HUES6 (cell line): ENCODE measurements at regions not wholly inside any gene's neighbourhood (a gene's known extent, or its start where the extent isn't known, plus 50 kb on each side); places are given as distances from the start of the nearest gene placed in this dataset.

ENCODE experiments used
- H3K27ac ChIP-seq: 2 replicates; pipeline ENCODE4 v1.7.0; 2013; ENCODE audit warnings: low read depth, mild to moderate bottlenecking, low read length, inconsistent platforms
- H3K27me3 ChIP-seq: 2 replicates; pipeline ENCODE4 v1.6.1; 2013; ENCODE audit warnings: low read length; ENCODE audit not compliant: control insufficient read depth, insufficient read depth
- H3K36me3 ChIP-seq: 2 replicates; pipeline ENCODE4 v1.6.1; 2013; ENCODE audit warnings: low read length; ENCODE audit not compliant: control insufficient read depth, insufficient read depth
- H3K4me1 ChIP-seq: 2 replicates; pipeline ENCODE4 v1.6.1; 2013; ENCODE audit warnings: low read length; ENCODE audit not compliant: control insufficient read depth, insufficient read depth
- H3K4me3 ChIP-seq: 2 replicates; pipeline ENCODE4 v1.5.1; 2013; ENCODE audit warnings: low read depth, low read length
- H3K9ac ChIP-seq: one replicate; pipeline ENCODE4 v1.6.1; 2013; ENCODE audit warnings: mild to moderate bottlenecking, low read length
- H3K9me3 ChIP-seq: 2 replicates; pipeline ENCODE4 v1.6.1; 2013; ENCODE audit warnings: low read depth, low read length; ENCODE audit not compliant: control insufficient read depth, insufficient read depth

GRCh38 chr2:57842531-57842930 is 204.1 kb upstream of the VRK2 start:
- no peaks in the 10 kb centered on the region for H3K9me3 ChIP-seq
- H3K36me3 ChIP-seq, result no peaks in the 10 kb centered on the region
- no peak overlapping the region for H3K4me3 ChIP-seq
- H3K27me3 ChIP-seq, result no peaks in the 10 kb centered on the region
- no peak overlapping the region for H3K9ac ChIP-seq
- no peak overlapping the region for H3K27ac ChIP-seq
- H3K4me1 ChIP-seq, result no peaks in the 10 kb centered on the region

- no peak overlapping the region for H3K27ac ChIP-seq
- no peaks in the 10 kb centered on the region for H3K4me1 ChIP-seq
- H3K4me3 ChIP-seq, result no peak overlapping the region
- no peak overlapping the region for H3K9ac ChIP-seq
- no peaks in the 10 kb centered on the region for H3K36me3 ChIP-seq
- no peaks in the 10 kb centered on the region for H3K27me3 ChIP-seq
- H3K9me3 ChIP-seq, result no peaks in the 10 kb centered on the region
Measured at GRCh38 chr2:57843158-57843557, 203.4 kb upstream of the VRK2 start.

GRCh38 chr2:57848723-57849122 is 197.9 kb upstream of the VRK2 start:
- Histone ChIP-seq H3K9ac (no peak overlapping the region), H3K9me3 (0 out of 2 replicates have a peak, but pooled peaks cover 3% of the 10 kb centered on the region), H3K4me1 (no peaks in the 10 kb centered on the region), H3K27me3 (no peaks in the 10 kb centered on the region), H3K36me3 (no peaks in the 10 kb centered on the region), H3K27ac (no peak overlapping the region), H3K4me3 (no peak overlapping the region)

GRCh38 chr2:57849843-57850242 is 196.8 kb upstream of the VRK2 start:
- H3K4me1 ChIP-seq, result no peaks in the 10 kb centered on the region
- no peak overlapping the region for H3K4me3 ChIP-seq
- H3K9ac ChIP-seq, result no peak overlapping the region
- no peak overlapping the region for H3K27ac ChIP-seq
- 0 out of 2 replicates have a peak, but pooled peaks cover 3% of the 10 kb centered on the region for H3K9me3 ChIP-seq
- H3K27me3 ChIP-seq, result no peaks in the 10 kb centered on the region
- no peaks in the 10 kb centered on the region for H3K36me3 ChIP-seq

- 0 out of 2 replicates have a peak, but pooled peaks cover 3% of the 10 kb centered on the region for H3K9me3 ChIP-seq
- H3K27me3 ChIP-seq, result no peaks in the 10 kb centered on the region
- H3K4me1 ChIP-seq, result no peaks in the 10 kb centered on the region
- H3K4me3 ChIP-seq, result no peak overlapping the region
- no peak overlapping the region for H3K9ac ChIP-seq
- no peak overlapping the region for H3K27ac ChIP-seq
- H3K36me3 ChIP-seq, result no peaks in the 10 kb centered on the region
Measured at GRCh38 chr2:57850415-57851130, 196.0 kb upstream of the VRK2 start.

- no peak overlapping the region for H3K27ac ChIP-seq
- no peaks in the 10 kb centered on the region for H3K9me3 ChIP-seq
- H3K4me1 ChIP-seq, result no peaks in the 10 kb centered on the region
- no peaks in the 10 kb centered on the region for H3K36me3 ChIP-seq
- no peak overlapping the region for H3K9ac ChIP-seq
- no peaks in the 10 kb centered on the region for H3K27me3 ChIP-seq
- no peak overlapping the region for H3K4me3 ChIP-seq
Measured at GRCh38 chr2:57855212-57855611, 191.4 kb upstream of the VRK2 start.

- Histone ChIP-seq H3K27me3 (no peaks in the 10 kb centered on the region), H3K36me3 (no peaks in the 10 kb centered on the region), H3K4me3 (no peak overlapping the region), H3K9ac (no peak overlapping the region), H3K27ac (no peak overlapping the region), H3K4me1 (no peaks in the 10 kb centered on the region), H3K9me3 (no peaks in the 10 kb centered on the region)
Measured at GRCh38 chr2:57859755-57860154, 186.9 kb upstream of the VRK2 start.

GRCh38 chr2:57862153-57862552 is 184.5 kb upstream of the VRK2 start:
- no peak overlapping the region for H3K4me3 ChIP-seq
- H3K9me3 ChIP-seq, result no peaks in the 10 kb centered on the region
- no peaks in the 10 kb centered on the region for H3K36me3 ChIP-seq
- no peaks in the 10 kb centered on the region for H3K4me1 ChIP-seq
- no peak overlapping the region for H3K9ac ChIP-seq
- no peak overlapping the region for H3K27ac ChIP-seq
- H3K27me3 ChIP-seq, result no peaks in the 10 kb centered on the region

GRCh38 chr2:57862727-57863126 is 183.9 kb upstream of the VRK2 start:
- H3K36me3 ChIP-seq, result no peaks in the 10 kb centered on the region
- no peaks in the 10 kb centered on the region for H3K9me3 ChIP-seq
- H3K4me1 ChIP-seq, result no peaks in the 10 kb centered on the region
- no peak overlapping the region for H3K27ac ChIP-seq
- H3K9ac ChIP-seq, result no peak overlapping the region
- H3K27me3 ChIP-seq, result no peaks in the 10 kb centered on the region
- H3K4me3 ChIP-seq, result no peak overlapping the region

- no peaks in the 10 kb centered on the region for H3K36me3 ChIP-seq
- H3K4me3 ChIP-seq, result no peak overlapping the region
- no peak overlapping the region for H3K27ac ChIP-seq
- no peak overlapping the region for H3K9ac ChIP-seq
- H3K4me1 ChIP-seq, result no peaks in the 10 kb centered on the region
- H3K9me3 ChIP-seq, result no peaks in the 10 kb centered on the region
- H3K27me3 ChIP-seq, result no peaks in the 10 kb centered on the region
Measured at GRCh38 chr2:57864926-57865325, 181.7 kb upstream of the VRK2 start.

- Histone ChIP-seq H3K27me3 (no peaks in the 10 kb centered on the region), H3K9me3 (no peaks in the 10 kb centered on the region), H3K4me1 (no peaks in the 10 kb centered on the region), H3K36me3 (no peaks in the 10 kb centered on the region), H3K9ac (no peak overlapping the region), H3K4me3 (no peak overlapping the region), H3K27ac (no peak overlapping the region)
Measured at GRCh38 chr2:57867730-57868129, 178.9 kb upstream of the VRK2 start.
